Calu3 (cell line): ENCODE measurements at regions not wholly inside any gene's neighbourhood (a gene's known extent, or its start where the extent isn't known, plus 50 kb on each side); places are given as distances from the start of the nearest gene placed in this dataset.

ENCODE experiments used
- BruUV-seq: library from RNA; stranded (reverse); fragments of 400-500 nt; replicated peaks from 2 replicates; lab custom pipeline; 2021; lab: Mats Ljungman, UMichigan
- CTCF ChIA-PET: fragments of 300-600 bp; sonication (Branson Sonifier 250); formaldehyde crosslinking; loops from one replicate; lab custom pipeline; 2022; ENCODE audit warnings: antibody characterized with exemption; lab: Charles Lee
- DNase-seq: peaks from one replicate; pipeline ENCODE4 v3.0.0; 2022
- H3K27ac Mint-ChIP-seq: one replicate; pipeline ENCODE4 v1.8.0; 2022; ENCODE audit warnings: mixed read lengths; ENCODE audit not compliant: unreplicated experiment
- H3K27me3 Mint-ChIP-seq: one replicate; pipeline ENCODE4 v1.8.0; 2022; ENCODE audit warnings: mixed read lengths; ENCODE audit not compliant: unreplicated experiment
- H3K36me3 Mint-ChIP-seq: one replicate; pipeline ENCODE4 v1.8.0; 2022; ENCODE audit warnings: mild to moderate bottlenecking, moderate library complexity, mixed read lengths; ENCODE audit not compliant: insufficient read depth, unreplicated experiment
- H3K4me1 Mint-ChIP-seq: one replicate; pipeline ENCODE4 v1.8.0; 2022; ENCODE audit warnings: mild to moderate bottlenecking, low read depth, mixed read lengths; ENCODE audit not compliant: unreplicated experiment
- H3K4me3 Mint-ChIP-seq: one replicate; pipeline ENCODE4 v1.8.0; 2022; ENCODE audit warnings: mild to moderate bottlenecking, low read depth, moderate library complexity, mixed read lengths; ENCODE audit not compliant: unreplicated experiment
- H3K9me3 Mint-ChIP-seq: one replicate; pipeline ENCODE4 v1.8.0; 2022; ENCODE audit warnings: low read depth, mixed read lengths; ENCODE audit not compliant: unreplicated experiment
- intact Hi-C: fragments of 100-400 bp; cut with micrococcal nuclease; formaldehyde crosslinking; loops from one replicate; pipeline ENCODE4 v1.10.0; 2022; ENCODE audit not compliant: unreplicated experiment
- TF ChIP-seq, protein P1 (sequence below): fragments of 200-600 bp; IDR thresholded peaks from one replicate; pipeline ENCODE4 v1.8.0; 2022; ENCODE audit warnings: antibody characterized with exemption; ENCODE audit not compliant: unreplicated experiment

DNA sequence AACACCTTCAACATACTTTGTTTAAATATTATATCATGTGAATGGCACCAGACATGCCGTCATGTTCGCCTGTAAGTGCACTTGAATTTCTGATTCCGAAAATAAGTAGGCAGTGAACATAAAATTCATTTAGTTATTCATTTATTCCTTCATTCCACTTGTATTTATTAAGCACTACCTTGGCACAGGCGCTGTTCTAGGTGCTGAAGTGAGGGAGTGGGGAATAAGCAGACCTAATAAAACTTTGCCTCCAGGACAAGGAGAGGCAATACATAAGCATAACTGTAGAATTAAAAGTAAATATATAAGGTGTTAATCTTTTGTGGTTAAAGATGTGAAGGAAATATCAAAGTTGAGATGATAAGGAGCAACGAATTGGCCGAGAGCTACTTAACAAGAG is 297.4 kb downstream of the TENT4A start:
- no peaks in the 10 kb centered on the region for H3K36me3 Mint-ChIP-seq
- CTCF ChIA-PET: no interaction called here
- H3K27me3 Mint-ChIP-seq: no peaks in the 10 kb centered on the region
- no peak for DNase-seq
- peaks cover 17% of the 10 kb centered on the region for H3K9me3 Mint-ChIP-seq
- intact Hi-C loops: no loop called here
- no peak overlapping the region for H3K27ac Mint-ChIP-seq
- no TSS peak for BruUV-seq
- no peaks in the 10 kb centered on the region for H3K4me1 Mint-ChIP-seq
- TF ChIP-seq, protein P1, sequence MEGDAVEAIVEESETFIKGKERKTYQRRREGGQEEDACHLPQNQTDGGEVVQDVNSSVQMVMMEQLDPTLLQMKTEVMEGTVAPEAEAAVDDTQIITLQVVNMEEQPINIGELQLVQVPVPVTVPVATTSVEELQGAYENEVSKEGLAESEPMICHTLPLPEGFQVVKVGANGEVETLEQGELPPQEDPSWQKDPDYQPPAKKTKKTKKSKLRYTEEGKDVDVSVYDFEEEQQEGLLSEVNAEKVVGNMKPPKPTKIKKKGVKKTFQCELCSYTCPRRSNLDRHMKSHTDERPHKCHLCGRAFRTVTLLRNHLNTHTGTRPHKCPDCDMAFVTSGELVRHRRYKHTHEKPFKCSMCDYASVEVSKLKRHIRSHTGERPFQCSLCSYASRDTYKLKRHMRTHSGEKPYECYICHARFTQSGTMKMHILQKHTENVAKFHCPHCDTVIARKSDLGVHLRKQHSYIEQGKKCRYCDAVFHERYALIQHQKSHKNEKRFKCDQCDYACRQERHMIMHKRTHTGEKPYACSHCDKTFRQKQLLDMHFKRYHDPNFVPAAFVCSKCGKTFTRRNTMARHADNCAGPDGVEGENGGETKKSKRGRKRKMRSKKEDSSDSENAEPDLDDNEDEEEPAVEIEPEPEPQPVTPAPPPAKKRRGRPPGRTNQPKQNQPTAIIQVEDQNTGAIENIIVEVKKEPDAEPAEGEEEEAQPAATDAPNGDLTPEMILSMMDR: no peak
- H3K4me3 Mint-ChIP-seq: no peak overlapping the region

DNA sequence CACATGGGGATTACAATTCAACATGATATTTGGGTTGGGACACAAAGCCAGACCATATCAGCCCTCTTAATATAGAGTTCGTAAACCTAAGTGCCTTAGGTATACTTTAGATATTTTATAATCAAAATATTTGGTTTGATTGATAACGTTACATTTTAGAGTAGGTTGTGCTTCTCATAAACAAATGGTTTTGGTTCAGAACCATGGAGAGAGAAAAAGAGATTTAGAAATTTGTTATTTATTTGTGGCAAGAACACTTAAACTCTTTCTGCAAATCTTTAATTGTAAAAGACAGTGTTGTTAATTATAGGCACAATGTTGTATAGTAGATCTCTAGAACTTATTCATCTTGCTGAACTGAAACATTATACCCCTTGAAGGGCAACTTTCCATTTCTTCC is 298.8 kb downstream of the TENT4A start:
- DNase-seq: no peak
- TF ChIP-seq, protein P1: no peak
- Mint-ChIP-seq H3K4me3 (no peak overlapping the region), H3K27me3 (no peaks in the 10 kb centered on the region), H3K9me3 (peaks cover 17% of the 10 kb centered on the region), H3K4me1 (no peaks in the 10 kb centered on the region), H3K36me3 (no peaks in the 10 kb centered on the region), H3K27ac (no peak overlapping the region)
- intact Hi-C loops: no loop called here
- CTCF ChIA-PET: no interaction called here
- BruUV-seq: no TSS peak

DNA sequence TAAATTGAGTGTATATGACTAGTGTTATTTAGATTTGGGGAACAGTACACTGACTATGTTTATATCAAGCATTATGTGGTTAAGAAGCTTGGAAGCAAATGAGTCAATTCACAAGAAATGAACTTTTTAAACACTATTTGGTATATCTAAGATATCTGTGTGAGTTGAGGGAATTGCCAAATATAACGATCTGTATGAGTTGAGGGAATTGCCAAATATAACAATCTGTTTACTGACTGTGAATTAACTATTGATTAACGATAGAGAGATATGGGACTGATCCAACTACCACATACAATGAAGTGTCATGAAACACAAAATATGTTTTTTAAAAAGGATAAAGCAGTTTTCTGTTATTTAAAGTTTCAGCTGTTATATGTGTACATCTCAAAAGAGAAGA is 301.4 kb downstream of the TENT4A start:
- no TSS peak for BruUV-seq
- Mint-ChIP-seq H3K36me3 (no peaks in the 10 kb centered on the region), H3K27ac (no peak overlapping the region), H3K27me3 (no peaks in the 10 kb centered on the region), H3K4me3 (no peak overlapping the region), H3K4me1 (no peaks in the 10 kb centered on the region), H3K9me3 (peaks cover 9% of the 10 kb centered on the region)
- CTCF ChIA-PET: no interaction called here
- intact Hi-C loops: no loop called here
- TF ChIP-seq, protein P1: no peak
- DNase-seq: no peak

DNA sequence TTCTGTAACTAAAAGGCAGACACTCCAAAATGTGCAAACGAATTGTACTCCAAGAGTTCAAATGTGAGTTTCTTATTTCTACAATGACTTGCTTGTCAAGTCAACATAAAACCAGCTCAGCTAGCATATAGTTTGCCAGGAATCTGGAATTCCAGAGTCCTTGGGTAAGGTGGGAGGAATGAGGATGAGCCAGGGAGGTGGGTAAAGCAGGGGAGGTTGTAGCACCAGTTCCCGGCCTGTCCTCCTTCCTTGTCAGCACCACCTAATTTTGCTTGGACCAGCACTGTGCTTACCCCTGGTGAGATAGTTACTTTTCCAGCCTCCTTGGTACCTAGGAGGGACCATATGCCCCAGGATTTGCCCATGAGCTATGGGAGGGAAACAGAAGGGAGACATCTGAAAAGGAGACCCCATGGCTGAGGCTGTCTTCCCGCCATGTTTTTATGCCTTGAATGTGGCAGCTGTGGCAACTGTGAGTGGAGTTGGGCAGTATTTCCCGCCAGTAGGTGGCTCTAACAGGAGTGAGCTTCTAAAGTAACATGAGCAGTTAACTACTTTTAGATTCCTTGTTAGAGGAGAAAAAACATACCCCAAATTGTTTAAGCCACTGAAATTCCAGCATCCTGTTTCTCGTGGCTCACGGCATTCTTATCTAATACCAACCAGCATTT is 302.5 kb downstream of the TENT4A start:
- TF ChIP-seq, protein P1: no peak
- Mint-ChIP-seq H3K9me3 (peaks cover 12% of the 10 kb centered on the region), H3K36me3 (no peaks in the 10 kb centered on the region), H3K4me3 (no peak overlapping the region), H3K27ac (no peak overlapping the region), H3K4me1 (no peaks in the 10 kb centered on the region), H3K27me3 (no peaks in the 10 kb centered on the region)
- DNase-seq: no peak
- CTCF ChIA-PET: no interaction called here
- intact Hi-C loops: no loop called here
- BruUV-seq: no TSS peak
